ENCODE measurements at regions not wholly inside any gene's neighbourhood (a gene's known extent, or its start where the extent isn't known, plus 50 kb on each side); places are given as distances from the start of the nearest gene placed in this dataset.

GRCh38 chr4:55754754-55755350 lies 64.7 kb upstream of the EXOC1L start:
- no peak overlapping the region for H3K4me3 ChIP-seq (ENCODE audit: low read length)
- peaks cover 3% of the 10 kb centered on the region for H3K4me1 ChIP-seq (ENCODE audit: control insufficient read depth, insufficient read depth, low read length)
- ATAC-seq = no peak
- H3K9me3 ChIP-seq (ENCODE audit: control insufficient read depth, low read length) = no peaks in the 10 kb centered on the region
- DNase-seq = no peak
- intact Hi-C loops (cut with DNase I) = no loop called here
- no peak overlapping the region for H3K27ac ChIP-seq (ENCODE audit: low read length)
- 79% methylated on average over 6 of the region's 6 CpGs for WGBS
- no peaks in the 10 kb centered on the region for H3K27me3 ChIP-seq (ENCODE audit: control insufficient read depth, insufficient read depth)

GRCh38 chr4:55756208-55756607 lies 63.4 kb upstream of the EXOC1L start:
- intact Hi-C loops (cut with DNase I) = no loop called here
- H3K27me3 ChIP-seq (ENCODE audit: control insufficient read depth, insufficient read depth) = no peaks in the 10 kb centered on the region
- H3K27ac ChIP-seq (ENCODE audit: low read length) = no peak overlapping the region
- DNase-seq (no peak), ATAC-seq (no peak)
- no peak overlapping the region for H3K4me3 ChIP-seq (ENCODE audit: low read length)
- H3K9me3 ChIP-seq (ENCODE audit: control insufficient read depth, low read length) = no peaks in the 10 kb centered on the region
- 95% methylated on average over 3 of the region's 3 CpGs for WGBS
- H3K4me1 ChIP-seq (ENCODE audit: control insufficient read depth, insufficient read depth, low read length) = peaks cover 3% of the 10 kb centered on the region

GRCh38 chr4:55757356-55757952 lies 62.1 kb upstream of the EXOC1L start:
- DNase-seq (no peak), ATAC-seq (no peak)
- no peak overlapping the region for H3K4me3 ChIP-seq (ENCODE audit: low read length)
- intact Hi-C loops (cut with DNase I) = no loop called here
- no peak overlapping the region for H3K27ac ChIP-seq (ENCODE audit: low read length)
- H3K4me1 ChIP-seq (ENCODE audit: control insufficient read depth, insufficient read depth, low read length) = peaks cover 3% of the 10 kb centered on the region
- H3K9me3 ChIP-seq (ENCODE audit: control insufficient read depth, low read length) = no peaks in the 10 kb centered on the region
- no peaks in the 10 kb centered on the region for H3K27me3 ChIP-seq (ENCODE audit: control insufficient read depth, insufficient read depth)

GRCh38 chr4:55758066-55758465 lies 61.5 kb upstream of the EXOC1L start:
- DNase-seq (no peak), ATAC-seq (no peak)
- intact Hi-C loops (cut with DNase I) = no loop called here
- peaks cover 3% of the 10 kb centered on the region for H3K4me1 ChIP-seq (ENCODE audit: control insufficient read depth, insufficient read depth, low read length)
- H3K27ac ChIP-seq (ENCODE audit: low read length) = no peak overlapping the region
- no peak overlapping the region for H3K4me3 ChIP-seq (ENCODE audit: low read length)
- 68% methylated on average over 2 of the region's 2 CpGs for WGBS
- H3K27me3 ChIP-seq (ENCODE audit: control insufficient read depth, insufficient read depth) = no peaks in the 10 kb centered on the region
- no peaks in the 10 kb centered on the region for H3K9me3 ChIP-seq (ENCODE audit: control insufficient read depth, low read length)

- no peaks in the 10 kb centered on the region for H3K27me3 ChIP-seq (ENCODE audit: control insufficient read depth, insufficient read depth)
- no peak for DNase-seq
- WGBS = 83% methylated on average over 4 of the region's 4 CpGs
- H3K9me3 ChIP-seq (ENCODE audit: control insufficient read depth, low read length) = no peaks in the 10 kb centered on the region
- intact Hi-C loops (cut with DNase I) = no loop called here
- H3K4me3 ChIP-seq (ENCODE audit: low read length) = no peak overlapping the region
- H3K4me1 ChIP-seq (ENCODE audit: control insufficient read depth, insufficient read depth, low read length) = peaks cover 3% of the 10 kb centered on the region
- ATAC-seq = peak in 1 of 2 donors; percentile 31
- no peak overlapping the region for H3K27ac ChIP-seq (ENCODE audit: low read length)
Measured at GRCh38 chr4:55758570-55758969, 61.0 kb upstream of the EXOC1L start.

- ATAC-seq (no peak), DNase-seq (no peak)
- Histone ChIP-seq H3K27ac (ENCODE audit: low read length) (no peak overlapping the region), H3K4me1 (ENCODE audit: control insufficient read depth, insufficient read depth, low read length) (peaks cover 2% of the 10 kb centered on the region), H3K4me3 (ENCODE audit: low read length) (no peak overlapping the region), H3K27me3 (ENCODE audit: control insufficient read depth, insufficient read depth) (no peaks in the 10 kb centered on the region), H3K9me3 (ENCODE audit: control insufficient read depth, low read length) (no peaks in the 10 kb centered on the region)
- WGBS = 59% methylated on average over 3 of the region's 3 CpGs
- intact Hi-C loops (cut with DNase I) = no loop called here
Measured at GRCh38 chr4:55762819-55763218, 56.8 kb upstream of the EXOC1L start.

- DNase-seq (no peak), ATAC-seq (no peak)
- H3K4me3 ChIP-seq (ENCODE audit: low read length) = no peak overlapping the region
- no peaks in the 10 kb centered on the region for H3K27me3 ChIP-seq (ENCODE audit: control insufficient read depth, insufficient read depth)
- no peaks in the 10 kb centered on the region for H3K9me3 ChIP-seq (ENCODE audit: control insufficient read depth, low read length)
- H3K4me1 ChIP-seq (ENCODE audit: control insufficient read depth, insufficient read depth, low read length) = no peaks in the 10 kb centered on the region
- no peak overlapping the region for H3K27ac ChIP-seq (ENCODE audit: low read length)
- WGBS = 89% methylated on average over 2 of the region's 2 CpGs
- intact Hi-C loops (cut with DNase I) = no loop called here
Measured at GRCh38 chr4:55763996-55764395, 55.6 kb upstream of the EXOC1L start.

- 84% methylated on average over 6 of the region's 6 CpGs for WGBS
Measured at GRCh38 chr4:55765070-55765469, 54.5 kb upstream of the EXOC1L start.

GRCh38 chr4:55768291-55768690 lies 51.3 kb upstream of the EXOC1L start:
- no peak for DNase-seq
- WGBS = 62% methylated on average over 3 of the region's 3 CpGs
- ATAC-seq = no peak
- no peaks in the 10 kb centered on the region for H3K9me3 ChIP-seq (ENCODE audit: control insufficient read depth, low read length)
- H3K27ac ChIP-seq (ENCODE audit: low read length) = no peak overlapping the region
- intact Hi-C loops (cut with DNase I) = no loop called here
- no peaks in the 10 kb centered on the region for H3K27me3 ChIP-seq (ENCODE audit: control insufficient read depth, insufficient read depth)
- no peaks in the 10 kb centered on the region for H3K4me1 ChIP-seq (ENCODE audit: control insufficient read depth, insufficient read depth, low read length)
- H3K4me3 ChIP-seq (ENCODE audit: low read length) = no peak overlapping the region

More at GRCh38 chr4:55765070-55765469, 54.5 kb upstream of the EXOC1L start:
- Histone ChIP-seq H3K27ac (ENCODE audit: low read length) (no peak overlapping the region), H3K9me3 (ENCODE audit: control insufficient read depth, low read length) (no peaks in the 10 kb centered on the region), H3K4me3 (ENCODE audit: low read length) (no peak overlapping the region), H3K27me3 (ENCODE audit: control insufficient read depth, insufficient read depth) (no peaks in the 10 kb centered on the region), H3K4me1 (ENCODE audit: control insufficient read depth, insufficient read depth, low read length) (no peaks in the 10 kb centered on the region)
- ATAC-seq (no peak), DNase-seq (no peak)
- intact Hi-C loops (cut with DNase I) = no loop called here
